ENCODE measurements at regions not wholly inside any gene's neighbourhood (a gene's known extent, or its start where the extent isn't known, plus 50 kb on each side); places are given as distances from the start of the nearest gene placed in this dataset.

DNA sequence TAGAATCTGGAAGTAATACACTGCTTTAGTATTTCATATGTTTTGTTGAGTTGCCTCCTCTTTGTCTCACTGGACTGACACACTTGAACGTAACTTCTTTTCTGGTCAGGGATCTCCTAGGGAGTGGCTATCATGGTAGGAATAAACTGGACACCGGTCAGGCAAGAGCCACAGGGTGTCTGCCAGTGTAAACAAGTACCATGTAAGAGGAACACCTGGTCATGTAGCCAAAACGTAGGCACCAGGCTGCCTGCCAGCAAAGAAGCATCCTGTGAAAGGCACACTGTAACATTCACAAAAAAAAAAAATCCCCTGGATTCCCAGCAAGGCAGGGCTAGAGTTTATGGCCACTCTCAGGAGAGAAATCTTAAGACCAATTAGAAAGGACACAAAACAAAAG lies 372.8 kb upstream of the RND3 start:
- DNase-seq, result no peak
- Mint-ChIP-seq H3K4me3 (ENCODE audit: unreplicated experiment) (no peak overlapping the region), H3K4me1 (ENCODE audit: low read depth, unreplicated experiment) (peaks cover 2% of the 10 kb centered on the region), H3K27ac (ENCODE audit: unreplicated experiment) (no peak overlapping the region), H3K9me3 (ENCODE audit: unreplicated experiment) (no peaks in the 10 kb centered on the region), H3K27me3 (ENCODE audit: unreplicated experiment) (peaks cover 2% of the 10 kb centered on the region), H3K36me3 (ENCODE audit: unreplicated experiment) (peaks cover 21% of the 10 kb centered on the region)
- TF ChIP-seq, protein P1, sequence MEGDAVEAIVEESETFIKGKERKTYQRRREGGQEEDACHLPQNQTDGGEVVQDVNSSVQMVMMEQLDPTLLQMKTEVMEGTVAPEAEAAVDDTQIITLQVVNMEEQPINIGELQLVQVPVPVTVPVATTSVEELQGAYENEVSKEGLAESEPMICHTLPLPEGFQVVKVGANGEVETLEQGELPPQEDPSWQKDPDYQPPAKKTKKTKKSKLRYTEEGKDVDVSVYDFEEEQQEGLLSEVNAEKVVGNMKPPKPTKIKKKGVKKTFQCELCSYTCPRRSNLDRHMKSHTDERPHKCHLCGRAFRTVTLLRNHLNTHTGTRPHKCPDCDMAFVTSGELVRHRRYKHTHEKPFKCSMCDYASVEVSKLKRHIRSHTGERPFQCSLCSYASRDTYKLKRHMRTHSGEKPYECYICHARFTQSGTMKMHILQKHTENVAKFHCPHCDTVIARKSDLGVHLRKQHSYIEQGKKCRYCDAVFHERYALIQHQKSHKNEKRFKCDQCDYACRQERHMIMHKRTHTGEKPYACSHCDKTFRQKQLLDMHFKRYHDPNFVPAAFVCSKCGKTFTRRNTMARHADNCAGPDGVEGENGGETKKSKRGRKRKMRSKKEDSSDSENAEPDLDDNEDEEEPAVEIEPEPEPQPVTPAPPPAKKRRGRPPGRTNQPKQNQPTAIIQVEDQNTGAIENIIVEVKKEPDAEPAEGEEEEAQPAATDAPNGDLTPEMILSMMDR (IDR thresholded peaks at IDR 0.05; ENCODE audit: partially characterized antibody, unreplicated experiment), result no peak

DNA sequence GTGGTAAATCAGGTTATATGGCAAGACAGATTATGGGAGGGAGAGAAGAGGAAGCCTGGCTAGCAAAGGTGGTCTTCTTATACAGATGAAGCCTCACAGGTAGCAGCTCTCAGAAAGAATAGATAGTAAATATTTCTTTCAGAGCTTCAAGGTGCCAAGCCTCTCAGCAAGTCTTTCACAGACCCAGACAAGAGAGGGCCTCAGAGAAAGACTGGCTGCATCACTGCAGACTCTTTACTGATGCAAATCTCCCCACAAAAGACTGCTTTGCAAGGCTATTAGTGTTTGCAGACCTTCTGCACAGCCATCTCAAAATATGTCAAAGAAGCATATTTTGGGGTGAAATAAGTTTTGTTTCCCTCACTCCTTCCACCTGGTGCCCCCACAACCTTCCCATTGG lies 372.4 kb upstream of the RND3 start:
- H3K27ac Mint-ChIP-seq (ENCODE audit: unreplicated experiment), result no peak overlapping the region
- H3K4me1 Mint-ChIP-seq (ENCODE audit: low read depth, unreplicated experiment), result peaks cover 2% of the 10 kb centered on the region
- no peak for DNase-seq
- H3K36me3 Mint-ChIP-seq (ENCODE audit: unreplicated experiment), result peaks cover 18% of the 10 kb centered on the region
- TF ChIP-seq, protein P1 (IDR thresholded peaks at IDR 0.05; ENCODE audit: partially characterized antibody, unreplicated experiment), result no peak
- no peaks in the 10 kb centered on the region for H3K9me3 Mint-ChIP-seq (ENCODE audit: unreplicated experiment)
- peaks cover 2% of the 10 kb centered on the region for H3K27me3 Mint-ChIP-seq (ENCODE audit: unreplicated experiment)
- H3K4me3 Mint-ChIP-seq (ENCODE audit: unreplicated experiment), result no peak overlapping the region

DNA sequence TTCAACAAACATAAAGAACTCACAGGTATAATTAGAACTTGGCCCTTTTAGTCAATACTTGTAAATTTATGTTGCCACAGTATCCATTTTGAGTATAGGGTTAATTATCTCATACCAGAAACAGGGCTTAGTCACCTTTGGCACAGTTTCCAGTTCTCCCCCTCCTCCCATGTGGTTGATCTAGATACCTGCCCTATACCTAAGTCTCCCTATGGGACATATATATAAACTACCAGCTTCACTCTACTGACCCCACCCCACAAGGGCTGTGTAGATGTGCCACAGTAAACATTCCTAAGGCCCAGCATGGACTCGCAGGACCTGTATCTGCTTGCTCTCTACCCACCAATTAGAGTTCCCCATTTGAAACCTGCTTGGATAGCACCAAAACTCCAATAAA lies 371.7 kb upstream of the RND3 start:
- H3K27me3 Mint-ChIP-seq (ENCODE audit: unreplicated experiment), result peaks cover 2% of the 10 kb centered on the region
- no peak overlapping the region for H3K27ac Mint-ChIP-seq (ENCODE audit: unreplicated experiment)
- H3K4me1 Mint-ChIP-seq (ENCODE audit: low read depth, unreplicated experiment), result peaks cover 2% of the 10 kb centered on the region
- no peak for DNase-seq
- TF ChIP-seq, protein P1 (IDR thresholded peaks at IDR 0.05; ENCODE audit: partially characterized antibody, unreplicated experiment), result no peak
- no peak overlapping the region for H3K4me3 Mint-ChIP-seq (ENCODE audit: unreplicated experiment)
- H3K9me3 Mint-ChIP-seq (ENCODE audit: unreplicated experiment), result no peaks in the 10 kb centered on the region
- peaks cover 11% of the 10 kb centered on the region for H3K36me3 Mint-ChIP-seq (ENCODE audit: unreplicated experiment)

DNA sequence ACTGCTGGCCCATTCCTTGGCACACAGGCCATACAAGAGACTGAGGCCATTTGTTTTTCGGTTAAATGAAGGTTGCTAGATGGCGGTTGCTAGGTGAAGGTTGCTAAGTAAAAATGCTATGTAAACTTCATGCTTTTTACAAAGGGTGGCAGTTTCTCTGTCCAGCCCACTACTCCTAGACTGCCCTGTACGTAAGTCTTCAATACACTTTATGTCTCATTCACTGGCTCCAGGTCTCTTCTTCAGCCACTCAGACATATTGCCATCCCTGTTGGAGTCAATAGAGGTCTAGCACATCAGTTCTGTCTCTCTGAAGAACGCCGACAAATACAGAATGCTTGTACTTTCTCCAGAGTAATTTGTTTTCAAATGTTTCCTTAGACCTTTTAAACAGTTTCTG lies 370.9 kb upstream of the RND3 start:
- TF ChIP-seq, protein P1 (IDR thresholded peaks at IDR 0.05; ENCODE audit: partially characterized antibody, unreplicated experiment), result no peak
- Mint-ChIP-seq H3K36me3 (ENCODE audit: unreplicated experiment) (peaks cover 8% of the 10 kb centered on the region), H3K27me3 (ENCODE audit: unreplicated experiment) (peaks cover 2% of the 10 kb centered on the region), H3K9me3 (ENCODE audit: unreplicated experiment) (no peaks in the 10 kb centered on the region), H3K4me3 (ENCODE audit: unreplicated experiment) (no peak overlapping the region), H3K27ac (ENCODE audit: unreplicated experiment) (no peak overlapping the region), H3K4me1 (ENCODE audit: low read depth, unreplicated experiment) (peaks cover 2% of the 10 kb centered on the region)
- DNase-seq, result no peak

DNA sequence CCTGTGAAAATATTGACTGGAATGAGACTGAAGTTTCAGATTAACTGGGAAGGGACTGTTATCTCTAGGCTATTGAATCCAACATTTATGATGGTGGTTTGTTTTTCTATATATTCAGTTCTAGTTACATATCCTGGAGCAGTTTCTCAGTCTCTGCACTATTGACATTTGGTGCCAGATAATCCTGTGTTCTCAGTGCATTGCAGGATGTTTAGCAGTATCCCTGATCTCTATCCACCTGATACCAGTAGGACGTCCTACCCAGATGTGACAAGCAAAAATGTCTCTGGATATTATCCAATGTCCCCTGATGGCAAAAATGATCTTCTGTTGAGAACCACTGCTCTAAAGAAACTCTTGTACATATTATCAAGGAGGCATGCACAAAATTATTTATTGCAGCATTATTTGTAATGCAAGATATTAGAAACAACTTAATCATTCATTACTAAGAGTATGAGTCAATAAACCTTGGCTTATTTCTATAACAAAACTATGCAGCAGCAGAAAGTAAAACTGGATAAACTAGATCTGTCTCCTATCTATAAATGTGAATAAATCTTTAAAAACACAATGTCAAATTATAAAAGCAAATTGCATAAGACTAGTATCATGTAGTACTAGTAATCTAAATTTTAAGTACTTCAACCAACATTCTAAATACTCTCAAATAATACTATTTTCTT lies 369.3 kb upstream of the RND3 start:
- H3K36me3 Mint-ChIP-seq (ENCODE audit: unreplicated experiment), result no peaks in the 10 kb centered on the region
- H3K4me3 Mint-ChIP-seq (ENCODE audit: unreplicated experiment), result no peak overlapping the region
- peaks cover 2% of the 10 kb centered on the region for H3K4me1 Mint-ChIP-seq (ENCODE audit: low read depth, unreplicated experiment)
- no peaks in the 10 kb centered on the region for H3K9me3 Mint-ChIP-seq (ENCODE audit: unreplicated experiment)
- DNase-seq, result no peak
- H3K27ac Mint-ChIP-seq (ENCODE audit: unreplicated experiment), result no peak overlapping the region
- TF ChIP-seq, protein P1 (IDR thresholded peaks at IDR 0.05; ENCODE audit: partially characterized antibody, unreplicated experiment), result no peak
- H3K27me3 Mint-ChIP-seq (ENCODE audit: unreplicated experiment), result peaks cover 2% of the 10 kb centered on the region

Data from glutamatergic neuron (in vitro differentiated cells).